Activated CD8-positive, alpha-beta T cell treated with anti-CD3 and anti-CD28 coated beads, Interleukin-2, amount 10 ng/mL, durations not matched to agents 7 days and 5 days (primary cell): ENCODE measurements at regions not wholly inside any gene's neighbourhood (a gene's known extent, or its start where the extent isn't known, plus 50 kb on each side); places are given as distances from the start of the nearest gene placed in this dataset.

Experiments used
- ATAC-seq: fragments of 150-1000 bp; cut with Tn5 transposase; one replicate; pipeline ENCODE4 v1.10.0; 2021; ENCODE audit warnings: moderate library complexity
- CTCF ChIA-PET: fragments of 350-600 bp; sonication (Branson Sonifier 250); formaldehyde crosslinking; loops from one replicate; lab custom pipeline; 2021; ENCODE audit warnings: antibody characterized with exemption; lab: Charles Lee
- POLR2A ChIA-PET: fragments of 350-600 bp; sonication (Branson Sonifier 250); formaldehyde crosslinking; loops from one replicate; lab custom pipeline; 2021; ENCODE audit warnings: antibody characterized with exemption; lab: Charles Lee
- DNase-seq: peaks from one replicate; pipeline ENCODE4 v3.0.0-alpha.2; 2020
- H3K27ac Mint-ChIP-seq: one replicate; pipeline ENCODE4 v1.8.0; 2021; ENCODE audit warnings: mild to moderate bottlenecking, mixed read lengths
- H3K27me3 Mint-ChIP-seq: one replicate; pipeline ENCODE4 v1.8.0; 2021; ENCODE audit warnings: low read depth, mixed read lengths
- H3K36me3 Mint-ChIP-seq: one replicate; pipeline ENCODE4 v1.8.0; 2021; ENCODE audit warnings: low read depth, mixed read lengths
- H3K4me1 Mint-ChIP-seq: one replicate; pipeline ENCODE4 v1.8.0; 2021; ENCODE audit warnings: low read depth, mixed read lengths
- H3K4me3 Mint-ChIP-seq: one replicate; pipeline ENCODE4 v1.8.0; 2021; ENCODE audit warnings: mild to moderate bottlenecking, mixed read lengths
- H3K9me3 Mint-ChIP-seq: one replicate; pipeline ENCODE4 v1.8.0; 2022; ENCODE audit warnings: mixed read lengths; ENCODE audit not compliant: insufficient read depth

- ATAC-seq = peak; percentile 88
- CTCF ChIA-PET = interaction anchor here (0.7 to 6.0 kb wide), 5 partner anchors 9 to 439 kb away, joined by 3 to 41 read pairs (median 8); no protein-coding TSS in a partner anchor
- H3K9me3 Mint-ChIP-seq = peaks cover 14% of the 10 kb centered on the region
- H3K36me3 Mint-ChIP-seq = peaks cover 44% of the 10 kb centered on the region
- DNase-seq = peak; percentile 63
- peaks cover 61% of the 10 kb centered on the region for H3K4me1 Mint-ChIP-seq
- H3K4me3 Mint-ChIP-seq = peak overlapping the region; percentile 76
- POLR2A ChIA-PET = interaction anchor here (0.6 to 8.4 kb wide), 13 partner anchors 8 to 212 kb away, joined by 3 to 114 read pairs (median 6); partner anchors contain the start of gene KLF6
- no peaks in the 10 kb centered on the region for H3K27me3 Mint-ChIP-seq
- H3K27ac Mint-ChIP-seq = peak overlapping the region; percentile 99
These were observed 187.7 kb upstream of the KLF6 start for GRCh38 chr10:3972460-3973301.

GRCh38 chr10:3971713-3972112 lies 186.7 kb upstream of the KLF6 start:
- ChIA-PET CTCF (interaction anchor here (0.6 to 6.0 kb wide), 6 partner anchors 10 to 1840 kb away, joined by 3 to 41 read pairs (median 6); no protein-coding TSS in a partner anchor), POLR2A (interaction anchor here (1.3 to 8.4 kb wide), 7 partner anchors 9 to 188 kb away, joined by 4 to 114 read pairs (median 20); partner anchors contain the start of gene KLF6)
- H3K9me3 Mint-ChIP-seq = peaks cover 21% of the 10 kb centered on the region
- H3K4me1 Mint-ChIP-seq = peaks cover 68% of the 10 kb centered on the region
- ATAC-seq = peak; percentile 50
- peak overlapping the region; percentile 99 for H3K27ac Mint-ChIP-seq
- no peak for DNase-seq
- H3K4me3 Mint-ChIP-seq = peak overlapping the region; percentile 76
- H3K27me3 Mint-ChIP-seq = no peaks in the 10 kb centered on the region
- peaks cover 51% of the 10 kb centered on the region for H3K36me3 Mint-ChIP-seq

GRCh38 chr10:3969876-3970666 lies 185.1 kb upstream of the KLF6 start:
- ATAC-seq = peak; percentile 23
- H3K27ac Mint-ChIP-seq = peak overlapping the region; percentile 99

GRCh38 chr10:3968727-3969126 lies 183.7 kb upstream of the KLF6 start:
- Mint-ChIP-seq H3K9me3 (peaks cover 14% of the 10 kb centered on the region), H3K4me3 (no peak overlapping the region), H3K27ac (peak overlapping the region; percentile 33), H3K27me3 (no peaks in the 10 kb centered on the region), H3K36me3 (peaks cover 69% of the 10 kb centered on the region), H3K4me1 (peaks cover 86% of the 10 kb centered on the region)
- ATAC-seq (no peak), DNase-seq (no peak)
- ChIA-PET CTCF (interaction anchor here (6.0 kb wide), 1 partner anchor 8 kb away, joined by 41 read pairs; no protein-coding TSS in a partner anchor), POLR2A (interaction anchor here (5.6 kb wide), 1 partner anchor 7 kb away, joined by 59 read pairs; no protein-coding TSS in a partner anchor)

More at GRCh38 chr10:3969876-3970666, 185.1 kb upstream of the KLF6 start:
- Mint-ChIP-seq H3K36me3 (peaks cover 65% of the 10 kb centered on the region), H3K4me3 (no peak overlapping the region), H3K27me3 (no peaks in the 10 kb centered on the region), H3K9me3 (peaks cover 18% of the 10 kb centered on the region), H3K4me1 (peaks cover 82% of the 10 kb centered on the region)
- ChIA-PET POLR2A (interaction anchor here (0.8 to 8.4 kb wide), 5 partner anchors 8 to 798 kb away, joined by 3 to 114 read pairs (median 24); partner anchors contain the start of genes KLF6 and PITRM1), CTCF (interaction anchor here (0.5 to 6.0 kb wide), 6 partner anchors 9 to 173 kb away, joined by 3 to 41 read pairs (median 4); no protein-coding TSS in a partner anchor)
- DNase-seq = no peak

GRCh38 chr10:3964516-3964915 lies 179.5 kb upstream of the KLF6 start:
- peak overlapping the region; percentile 80 for H3K27ac Mint-ChIP-seq
- H3K4me1 Mint-ChIP-seq = peaks cover 91% of the 10 kb centered on the region
- CTCF ChIA-PET = interaction anchor here (0.7 kb wide), 2 partner anchors 18 to 184 kb away, joined by 3 read pairs; no protein-coding TSS in a partner anchor
- POLR2A ChIA-PET = interaction anchor here (8.1 kb wide), 1 partner anchor 181 kb away, joined by 112 read pairs; the partner anchor contains the start of gene KLF6
- H3K9me3 Mint-ChIP-seq = peaks cover 14% of the 10 kb centered on the region
- H3K4me3 Mint-ChIP-seq = no peak overlapping the region
- ATAC-seq (no peak), DNase-seq (no peak)
- peaks cover 68% of the 10 kb centered on the region for H3K36me3 Mint-ChIP-seq
- no peaks in the 10 kb centered on the region for H3K27me3 Mint-ChIP-seq

GRCh38 chr10:3963191-3963673 lies 178.2 kb upstream of the KLF6 start:
- H3K27ac Mint-ChIP-seq = peak overlapping the region; percentile 80
- H3K4me1 Mint-ChIP-seq = peaks cover 92% of the 10 kb centered on the region
- no peaks in the 10 kb centered on the region for H3K27me3 Mint-ChIP-seq
- H3K4me3 Mint-ChIP-seq = peak overlapping the region; percentile 74
- DNase-seq (peak; percentile 36), ATAC-seq (no peak)
- peaks cover 10% of the 10 kb centered on the region for H3K9me3 Mint-ChIP-seq
- POLR2A ChIA-PET = interaction anchor here (0.6 to 8.1 kb wide), 4 partner anchors 8 to 1343 kb away, joined by 4 to 112 read pairs (median 32); partner anchors contain the start of gene KLF6
- CTCF ChIA-PET = interaction anchor here (1.4 to 4.6 kb wide), 2 partner anchors 9 to 180 kb away, joined by 3 to 41 read pairs; no protein-coding TSS in a partner anchor
- peaks cover 59% of the 10 kb centered on the region for H3K36me3 Mint-ChIP-seq

GRCh38 chr10:3961082-3961481 lies 176.1 kb upstream of the KLF6 start:
- ChIA-PET POLR2A (interaction anchor here (0.7 to 8.1 kb wide), 12 partner anchors 10 to 664 kb away, joined by 3 to 112 read pairs (median 8); partner anchors contain the start of gene KLF6), CTCF (interaction anchor here (0.7 to 4.6 kb wide), 17 partner anchors 9 to 199 kb away, joined by 3 to 41 read pairs (median 4); partner anchors contain the start of gene KLF6)
- Mint-ChIP-seq H3K27me3 (no peaks in the 10 kb centered on the region), H3K36me3 (peaks cover 40% of the 10 kb centered on the region), H3K4me3 (peak overlapping the region; percentile 87), H3K27ac (peak overlapping the region; percentile 96), H3K4me1 (peaks cover 86% of the 10 kb centered on the region), H3K9me3 (no peaks in the 10 kb centered on the region)
- DNase-seq = peak; percentile 89
- peak; percentile 98 for ATAC-seq

- ATAC-seq = peak; percentile 23
- CTCF ChIA-PET = interaction anchor here (1.0 to 4.6 kb wide), 15 partner anchors 9 to 198 kb away, joined by 3 to 41 read pairs (median 4); partner anchors contain the start of gene KLF6
- Mint-ChIP-seq H3K4me3 (peak overlapping the region; percentile 87), H3K27ac (peak overlapping the region; percentile 96), H3K36me3 (peaks cover 35% of the 10 kb centered on the region), H3K27me3 (no peaks in the 10 kb centered on the region), H3K4me1 (peaks cover 88% of the 10 kb centered on the region), H3K9me3 (no peaks in the 10 kb centered on the region)
- POLR2A ChIA-PET = interaction anchor here (1.1 to 8.1 kb wide), 12 partner anchors 11 to 788 kb away, joined by 3 to 112 read pairs (median 8); partner anchors contain the start of genes KLF6 and PITRM1
- DNase-seq = peak; percentile 26
These were observed 175.5 kb upstream of the KLF6 start for GRCh38 chr10:3960496-3960895.

GRCh38 chr10:3959370-3960325 lies 174.6 kb upstream of the KLF6 start:
- H3K27me3 Mint-ChIP-seq = no peaks in the 10 kb centered on the region
- DNase-seq (no peak), ATAC-seq (no peak)
- ChIA-PET POLR2A (interaction anchor here (1.1 to 8.1 kb wide), 9 partner anchors 11 to 787 kb away, joined by 3 to 112 read pairs (median 13); partner anchors contain the start of genes KLF6 and PITRM1), CTCF (interaction anchor here (1.1 to 4.6 kb wide), 7 partner anchors 11 to 176 kb away, joined by 3 to 41 read pairs (median 6); no protein-coding TSS in a partner anchor)
- H3K36me3 Mint-ChIP-seq = peaks cover 27% of the 10 kb centered on the region
- peak overlapping the region; percentile 39 for H3K4me3 Mint-ChIP-seq
- peaks cover 83% of the 10 kb centered on the region for H3K4me1 Mint-ChIP-seq
- peak overlapping the region; percentile 96 for H3K27ac Mint-ChIP-seq
- no peaks in the 10 kb centered on the region for H3K9me3 Mint-ChIP-seq
